ENCODE measurements at regions not wholly inside any gene's neighbourhood (a gene's known extent, or its start where the extent isn't known, plus 50 kb on each side); places are given as distances from the start of the nearest gene placed in this dataset.
"Not testable (repeated sequence)": the region's sequence is repeated elsewhere in the genome, so short reads cannot be mapped to it uniquely, and the experiment has no call there.

- DNase-seq (ENCODE audit: low read depth in 2 of 2) = no peak
Observed at GRCh38 chr3:153830552-153830951, 290.6 kb upstream of the ARHGEF26 start.

DNA sequence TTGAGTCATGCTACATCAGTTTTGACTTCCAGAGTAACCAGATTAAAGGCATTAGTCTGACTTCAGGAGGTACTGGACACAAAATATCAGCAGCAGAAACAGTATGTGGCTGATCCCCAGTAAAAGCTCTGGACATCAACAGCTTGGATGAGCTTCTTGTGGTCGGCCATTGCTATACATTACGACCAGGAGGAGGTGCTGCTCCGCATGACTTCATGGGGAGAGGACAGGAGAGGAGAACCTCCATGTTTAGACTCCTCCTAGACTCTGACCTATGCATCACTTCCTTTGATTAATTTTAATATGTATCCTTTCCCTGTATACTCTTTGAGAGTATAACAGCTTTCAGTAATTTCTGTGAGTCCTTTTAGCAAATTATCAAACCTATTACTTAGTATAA is 285.6 kb upstream of the ARHGEF26 start:
- no peak for DNase-seq (ENCODE audit: low read depth in 2 of 2)

DNA sequence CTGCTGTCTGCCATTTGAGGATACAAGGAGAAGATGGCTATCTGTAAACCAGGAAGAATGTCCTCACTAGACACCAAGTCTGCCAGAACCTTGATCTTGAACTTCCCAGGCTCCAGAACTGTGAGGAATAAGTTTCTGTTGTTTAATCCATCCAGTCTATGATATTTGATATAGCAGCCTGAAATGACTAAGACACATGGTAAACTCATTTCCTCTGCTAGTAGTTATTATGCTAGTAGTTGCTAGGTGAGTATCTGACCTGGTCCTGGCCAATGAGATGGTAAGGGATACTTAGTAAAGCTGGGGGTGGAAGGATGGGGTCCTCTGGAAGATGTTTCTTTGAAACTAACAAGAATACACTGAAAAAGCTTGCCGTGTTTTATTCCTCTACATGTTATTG is 280.7 kb upstream of the ARHGEF26 start:
- DNase-seq (ENCODE audit: low read depth in 2 of 2) = no peak

DNA sequence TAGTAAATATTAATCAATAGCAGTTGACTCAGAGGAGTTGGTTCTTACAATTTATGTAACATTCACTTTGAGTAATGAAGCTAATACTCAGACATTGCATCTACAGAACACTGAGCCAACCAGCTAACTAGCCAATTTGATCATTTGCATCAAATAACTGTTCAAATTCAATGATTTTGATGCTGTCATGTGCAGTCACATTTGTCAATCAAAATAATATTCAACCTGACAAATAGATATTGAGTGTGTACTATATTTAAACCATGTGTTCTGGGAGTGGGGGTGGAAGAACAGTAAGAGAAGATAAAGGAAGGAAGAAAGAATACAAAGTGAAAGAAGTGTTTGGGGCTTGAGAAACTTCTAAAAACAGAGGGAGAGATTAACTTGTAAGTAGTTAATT is 277.2 kb upstream of the ARHGEF26 start:
- no peak for DNase-seq (ENCODE audit: low read depth in 2 of 2)

DNA sequence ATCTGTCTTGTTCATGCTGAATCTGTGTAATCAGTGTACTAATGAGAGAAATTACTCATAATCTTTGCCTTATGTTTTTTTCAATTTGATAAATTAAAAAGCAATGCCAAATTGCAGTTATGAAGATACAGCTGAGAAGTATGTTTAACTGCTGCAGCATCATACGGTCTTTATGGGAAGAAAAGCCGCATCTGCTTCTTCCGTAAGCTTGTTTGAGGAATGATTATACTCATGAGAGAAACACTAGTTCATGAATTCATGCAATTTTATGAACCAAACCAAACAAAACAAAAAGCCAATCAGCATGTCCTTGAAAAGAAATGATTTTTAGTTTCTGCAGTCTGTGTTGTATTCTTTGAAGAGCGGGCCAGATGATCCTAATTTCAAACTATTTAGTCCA is 275.9 kb upstream of the ARHGEF26 start:
- no peak for DNase-seq (ENCODE audit: low read depth in 2 of 2)

GRCh38 chr3:153848702-153849101 is 272.5 kb upstream of the ARHGEF26 start:
- no peak for DNase-seq (ENCODE audit: low read depth in 2 of 2)

DNA sequence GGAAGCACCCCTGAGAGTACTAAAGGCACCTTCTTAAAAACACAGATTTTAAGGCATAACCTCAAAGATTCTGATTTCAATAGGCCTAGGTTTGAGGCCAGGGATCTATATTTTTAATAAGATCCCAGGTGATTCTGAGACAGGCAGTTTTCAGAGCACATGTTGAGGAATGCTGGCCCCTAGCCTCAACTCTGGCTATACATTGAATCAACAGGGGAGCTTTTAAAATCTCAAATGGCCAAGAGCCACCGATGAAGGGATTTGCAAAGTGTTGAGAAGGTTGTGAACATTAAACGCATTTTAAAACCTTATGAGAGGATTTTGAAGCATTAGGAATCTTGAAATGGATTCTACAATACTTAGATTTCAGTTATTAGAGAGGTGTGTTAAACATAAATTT is 268.8 kb upstream of the ARHGEF26 start:
- no peak for DNase-seq (ENCODE audit: low read depth in 2 of 2)

- no peak for DNase-seq (ENCODE audit: low read depth in 2 of 2)
Observed at GRCh38 chr3:153853163-153853562, 268.0 kb upstream of the ARHGEF26 start.

DNA sequence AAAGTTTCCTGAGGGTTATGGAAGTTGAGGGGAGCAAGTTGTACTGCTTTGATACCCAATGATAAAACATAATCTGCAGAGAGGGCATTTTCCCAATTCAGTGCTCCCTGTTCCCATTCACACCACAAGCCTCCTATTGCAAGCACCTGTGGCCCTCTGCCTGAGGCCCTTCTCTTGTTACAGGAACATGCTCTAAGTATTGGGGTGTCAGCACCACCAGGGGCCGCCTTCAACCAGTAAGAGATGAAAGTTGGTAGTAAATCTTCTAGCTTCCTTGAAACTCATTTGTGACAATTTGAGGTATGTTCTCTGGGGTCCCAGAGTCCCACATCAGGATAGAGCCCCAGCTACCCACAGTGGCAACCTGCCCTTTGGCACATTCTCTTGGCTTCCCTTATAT is 265.4 kb upstream of the ARHGEF26 start:
- no peak for DNase-seq (ENCODE audit: low read depth in 2 of 2)

DNA sequence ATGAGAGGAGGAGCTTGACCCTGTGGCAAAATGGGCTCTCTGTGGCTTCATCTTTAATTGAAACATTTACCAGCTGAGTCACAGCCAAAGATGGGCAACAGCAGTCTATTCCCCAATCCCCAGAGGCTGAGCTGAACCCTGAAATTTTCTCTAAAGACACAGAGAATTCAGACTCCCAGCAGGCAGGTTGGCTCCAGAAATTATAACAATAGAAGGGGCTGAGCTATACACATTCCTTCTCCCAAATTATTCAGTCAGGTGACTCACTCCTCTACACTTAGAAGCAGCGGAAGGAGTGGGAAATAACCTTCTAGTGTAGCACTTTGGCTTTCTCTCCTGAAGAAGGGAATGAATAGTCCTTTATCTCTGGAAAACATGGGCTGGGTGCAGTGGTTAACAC is 264.3 kb upstream of the ARHGEF26 start:
- no peak for DNase-seq (ENCODE audit: low read depth in 2 of 2)

DNA sequence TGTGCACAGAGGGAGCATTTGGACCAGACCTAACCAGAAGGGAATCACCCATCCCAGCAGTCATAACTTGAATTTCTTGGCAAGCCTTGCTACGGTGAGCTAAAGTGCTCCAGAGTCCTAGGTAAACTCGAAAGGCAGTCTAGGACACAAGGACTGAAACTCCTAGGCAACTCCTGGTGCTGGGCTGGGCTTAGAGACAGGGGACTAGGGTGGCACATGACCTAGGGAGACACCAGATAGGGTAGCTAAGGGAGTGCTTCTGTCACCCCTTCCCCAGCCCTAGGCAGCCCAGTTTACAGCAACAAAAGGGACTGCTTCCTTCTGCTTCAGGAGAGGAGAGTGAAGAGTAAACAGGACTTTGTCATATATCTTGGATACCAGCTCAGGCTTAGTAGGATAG is 256.4 kb upstream of the ARHGEF26 start:
- no peak for DNase-seq (ENCODE audit: low read depth in 2 of 2)

GRCh38 chr3:153866901-153867300 is 254.3 kb upstream of the ARHGEF26 start:
- no peak for DNase-seq (ENCODE audit: low read depth in 2 of 2)

DNA sequence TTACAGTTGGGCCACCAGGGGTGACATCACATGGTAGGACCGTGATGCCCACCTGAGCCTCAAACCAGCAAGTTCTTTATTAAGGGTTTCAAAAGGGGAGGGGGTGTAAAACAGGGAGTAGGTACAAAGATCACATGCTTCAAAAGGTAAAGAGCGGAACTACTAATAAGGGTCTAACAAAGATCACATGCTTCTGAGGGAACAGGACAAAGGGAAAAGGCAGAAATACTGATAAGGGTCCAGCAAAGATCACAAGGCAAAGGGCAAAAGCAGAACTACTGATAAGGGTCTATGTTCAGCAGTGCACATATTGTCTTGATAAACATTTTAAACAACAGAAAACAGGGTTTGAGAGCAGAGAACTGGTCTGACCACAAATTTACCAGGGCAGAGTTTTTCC is 246.8 kb upstream of the ARHGEF26 start:
- not testable (repeated sequence) for DNase-seq (ENCODE audit: low read depth in 2 of 2)

GRCh38 chr3:153880493-153880892 is 240.7 kb upstream of the ARHGEF26 start:
- no peak for DNase-seq (ENCODE audit: low read depth in 2 of 2)

DNA sequence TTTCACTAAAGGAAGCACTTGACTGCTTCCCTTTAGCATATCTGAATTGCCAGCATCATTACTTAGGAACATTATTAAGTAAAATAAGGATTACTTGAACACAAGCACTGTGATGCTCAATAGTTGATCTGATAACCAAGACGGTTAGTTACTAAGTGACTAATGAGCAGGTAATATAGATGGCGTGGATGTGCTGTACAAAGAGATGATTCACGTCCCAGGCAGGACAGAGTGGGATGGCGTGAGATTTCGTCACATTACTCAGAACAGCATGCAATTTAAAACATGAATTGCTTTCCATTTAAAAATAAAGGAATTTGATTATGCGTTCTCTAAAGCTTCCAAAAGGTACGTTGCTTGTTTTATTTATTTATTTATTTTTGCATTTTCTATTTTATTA is 240.0 kb upstream of the ARHGEF26 start:
- DNase-seq (ENCODE audit: low read depth in 2 of 2) = no peak

- DNase-seq (ENCODE audit: low read depth in 2 of 2) = no peak
Observed at GRCh38 chr3:153885359-153885758, 235.8 kb upstream of the ARHGEF26 start.

- DNase-seq (ENCODE audit: low read depth in 2 of 2) = no peak
Observed at GRCh38 chr3:153889905-153890334, 231.3 kb upstream of the ARHGEF26 start.

DNA sequence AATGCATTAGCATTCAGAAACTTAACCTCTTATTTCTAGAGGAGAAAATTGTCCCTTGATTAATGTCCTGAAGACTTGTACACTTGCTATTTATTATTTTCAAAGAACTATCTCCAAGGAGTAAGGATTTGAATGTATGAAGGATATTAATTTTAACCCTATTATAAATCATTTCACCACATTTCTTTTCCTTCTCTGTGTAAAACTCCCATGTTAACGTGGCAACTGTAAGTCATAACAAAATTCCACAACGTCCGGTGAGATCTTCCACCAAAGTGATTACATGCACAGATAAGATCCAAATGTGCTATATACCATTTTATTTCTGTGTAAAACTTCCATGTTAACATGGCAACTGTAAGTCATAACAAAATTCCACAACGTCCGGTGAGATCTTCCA is 229.1 kb upstream of the ARHGEF26 start:
- no peak for DNase-seq (ENCODE audit: low read depth in 2 of 2)

DNA sequence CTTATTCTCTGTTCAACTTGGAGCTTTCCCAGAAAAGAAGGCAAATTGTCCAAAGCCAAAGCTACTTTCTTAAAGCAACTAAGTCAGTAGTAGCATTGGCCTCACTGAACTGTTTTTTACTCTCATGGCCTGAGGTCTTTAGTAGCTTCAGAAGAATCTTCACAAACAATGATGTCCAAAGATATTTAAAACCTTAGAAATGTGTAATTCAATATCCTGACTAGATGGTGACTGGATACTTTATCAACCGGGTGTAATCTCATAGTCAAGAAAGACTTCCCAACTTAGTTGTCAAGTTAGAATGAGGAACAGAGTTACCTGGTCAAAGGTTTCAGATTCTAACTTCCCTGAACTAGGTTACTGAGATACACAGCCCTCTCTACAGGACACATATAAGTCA is 226.3 kb upstream of the ARHGEF26 start:
- no peak for DNase-seq (ENCODE audit: low read depth in 2 of 2)

DNA sequence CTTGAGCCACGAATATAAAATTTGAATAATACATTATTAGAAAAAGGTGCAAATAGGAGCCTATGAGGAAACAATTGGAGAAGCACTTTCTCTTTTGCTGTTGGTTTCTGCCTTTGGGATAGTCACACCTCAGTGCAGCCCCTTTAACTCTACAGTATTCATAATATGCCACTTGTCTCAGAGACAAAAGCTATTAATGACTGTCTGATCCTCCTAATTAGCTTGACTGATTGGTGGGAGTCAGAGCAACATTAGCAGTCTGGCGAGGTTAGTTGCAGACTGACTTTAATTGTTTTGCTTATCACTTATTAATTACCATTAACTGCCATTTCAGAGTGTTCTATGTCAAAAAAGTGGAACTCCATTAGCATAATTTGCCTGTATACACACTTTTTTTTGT is 225.0 kb upstream of the ARHGEF26 start:
- no peak for DNase-seq (ENCODE audit: low read depth in 2 of 2)

- no peak for DNase-seq (ENCODE audit: low read depth in 2 of 2)
Observed at GRCh38 chr3:153897025-153897723, 224.0 kb upstream of the ARHGEF26 start.

DNA sequence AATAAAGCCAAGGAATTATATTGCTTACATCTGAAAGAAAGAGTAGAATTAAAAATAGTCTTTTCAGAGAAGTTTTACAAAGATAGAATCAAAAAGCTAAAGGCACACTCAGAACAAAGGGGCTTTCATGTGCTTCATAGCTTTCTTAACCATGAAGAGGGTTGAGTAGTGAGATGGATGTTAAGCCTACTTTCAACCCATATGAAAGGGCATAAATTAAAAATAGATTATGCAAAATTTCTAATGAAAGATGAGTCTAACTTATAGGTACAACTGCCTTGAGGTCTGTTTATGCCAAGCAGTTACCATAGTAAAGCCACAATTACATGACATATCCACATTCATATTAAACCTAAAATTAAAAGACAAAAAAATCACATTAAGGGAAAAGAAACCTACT is 223.3 kb upstream of the ARHGEF26 start:
- DNase-seq (ENCODE audit: low read depth in 2 of 2) = no peak

GRCh38 chr3:153901152-153901551 is 220.0 kb upstream of the ARHGEF26 start:
- DNase-seq (ENCODE audit: low read depth in 2 of 2) = no peak

DNA sequence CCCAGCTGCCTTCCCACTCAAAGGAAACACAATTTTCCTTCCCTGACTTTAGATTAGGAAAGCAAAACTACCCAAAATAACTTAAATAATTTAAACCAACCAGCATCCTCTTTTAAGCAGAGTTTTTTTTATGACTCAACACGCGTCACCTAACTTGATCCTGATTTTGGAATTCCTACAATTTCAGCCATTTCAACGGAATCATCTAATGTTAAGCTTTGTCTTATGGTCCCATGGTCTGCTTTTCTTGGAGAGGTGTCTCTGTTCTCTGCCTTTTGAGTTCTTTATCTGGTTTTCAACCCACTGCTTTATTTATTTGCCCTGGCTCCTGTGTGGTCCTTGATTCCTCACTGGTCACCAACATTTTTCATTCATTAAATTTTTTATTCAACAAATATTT is 219.2 kb upstream of the ARHGEF26 start:
- DNase-seq (ENCODE audit: low read depth in 2 of 2) = no peak

Data from stimulated activated CD4-positive, alpha-beta T cell treated with anti-CD3 and anti-CD28 coated beads, Interleukin-4, amount 100 ng/mL, for 48 hours (primary cell).